OCI-LY3 (cell line): ENCODE measurements at regions not wholly inside any gene's neighbourhood (a gene's known extent, or its start where the extent isn't known, plus 50 kb on each side); places are given as distances from the start of the nearest gene placed in this dataset.
"Not testable (repeated sequence)": the region's sequence is repeated elsewhere in the genome, so short reads cannot be mapped to it uniquely, and the experiment has no call there.

Experiments used
- H2AFZ ChIP-seq: fragments of 200-600, 300-600 bp; shearing (Covaris generic); 2 replicates; pipeline ENCODE4 v1.6.0; 2014; ENCODE audit warnings: antibody characterized with exemption, low read depth, low read length
- H3K27ac ChIP-seq: fragments of 200-600, 300-600 bp; sonication (generic); 2 replicates; pipeline ENCODE4 v1.5.1; 2014; ENCODE audit warnings: mild to moderate bottlenecking, low read length, moderate library complexity, mixed read lengths
- H3K27me3 ChIP-seq: fragments of 200-600, 300-600 bp; sonication (generic); 2 replicates; pipeline ENCODE4 v1.6.1; 2014; ENCODE audit warnings: low read depth, low read length, mixed read lengths
- H3K36me3 ChIP-seq: fragments of 200-600, 300-600 bp; sonication (generic); replicated peaks from 2 replicates; pipeline ENCODE3; 2014; ENCODE audit warnings: low read depth, low read length, mixed read lengths
- H3K4me1 ChIP-seq: fragments of 300-600, 200-600 bp; sonication (generic); 2 replicates; pipeline ENCODE4 v1.6.1; 2014; ENCODE audit warnings: low read length, mixed read lengths
- H3K4me2 ChIP-seq: fragments of 200-600, 300-600 bp; sonication (generic); 2 replicates; pipeline ENCODE4 v1.6.1; 2014; ENCODE audit warnings: low read length, mixed read lengths
- H3K4me3 ChIP-seq: fragments of 300-600, 200-600 bp; sonication (generic); 2 replicates; pipeline ENCODE4 v1.5.1; 2014; ENCODE audit warnings: antibody characterized with exemption, mild to moderate bottlenecking, low read length, moderate library complexity
- H3K79me2 ChIP-seq: fragments of 300-600, 200-600 bp; shearing (Covaris generic); 2 replicates; pipeline ENCODE4 v1.6.1; 2014; ENCODE audit warnings: mild to moderate bottlenecking, low read length, mixed read lengths
- H3K9ac ChIP-seq: fragments of 300-600, 200-600 bp; shearing (Covaris generic); 2 replicates; pipeline ENCODE4 v1.6.0; 2014; ENCODE audit warnings: mild to moderate bottlenecking, low read length, moderate library complexity
- H3K9me3 ChIP-seq: fragments of 200-600, 300-600 bp; shearing (Covaris generic); 2 replicates; pipeline ENCODE4 v1.6.1; 2014; ENCODE audit warnings: low read length, mixed read lengths; ENCODE audit not compliant: insufficient read depth
- H4K20me1 ChIP-seq: fragments of 200-600, 300-600 bp; sonication (generic); 2 replicates; pipeline ENCODE4 v1.6.1; 2016; ENCODE audit warnings: low read length, mixed read lengths; ENCODE audit not compliant: insufficient read depth
- CTCF ChIP-seq: fragments of 200-600, 300-600 bp; sonication (generic); IDR thresholded peaks from 2 replicates; pipeline ENCODE4 v1.5.1; 2014; ENCODE audit warnings: antibody characterized with exemption, low read length, low read depth
- EZH2phosphoT487 ChIP-seq: fragments of 200-600 bp; shearing (Covaris generic); IDR thresholded peaks from 2 replicates; pipeline ENCODE4 v1.6.1; 2018; ENCODE audit warnings: antibody characterized with exemption, mixed run types, low read depth

- H3K27ac ChIP-seq: no peak overlapping the region
- no peak overlapping the region for H3K4me3 ChIP-seq
- no peak overlapping the region for H3K9ac ChIP-seq
- H3K4me2 ChIP-seq: no peak overlapping the region
- H3K79me2 ChIP-seq: no peaks in the 10 kb centered on the region
- no peak for TF ChIP-seq EZH2phosphoT487
- no peak for TF ChIP-seq CTCF
- no peak overlapping the region for H2AFZ ChIP-seq
- no peaks in the 10 kb centered on the region for H3K36me3 ChIP-seq
- H3K27me3 ChIP-seq: no peaks in the 10 kb centered on the region
- no peaks in the 10 kb centered on the region for H3K4me1 ChIP-seq
- H3K9me3 ChIP-seq: no peaks in the 10 kb centered on the region
- no peaks in the 10 kb centered on the region for H4K20me1 ChIP-seq
Measured at GRCh38 chr5:163321511-163321910, 115.9 kb upstream of the CCNG1 start.

GRCh38 chr5:163330723-163331668 is 106.4 kb upstream of the CCNG1 start:
- Histone ChIP-seq H3K9ac (no peak overlapping the region), H3K36me3 (no peaks in the 10 kb centered on the region), H3K27me3 (no peaks in the 10 kb centered on the region), H3K4me2 (no peak overlapping the region), H2AFZ (no peak overlapping the region), H4K20me1 (no peaks in the 10 kb centered on the region), H3K27ac (no peak overlapping the region), H3K4me3 (no peak overlapping the region), H3K4me1 (no peaks in the 10 kb centered on the region), H3K9me3 (no peaks in the 10 kb centered on the region), H3K79me2 (no peaks in the 10 kb centered on the region)
- TF ChIP-seq EZH2phosphoT487 (no peak), CTCF (no peak)

GRCh38 chr5:163336074-163336473 is 101.3 kb upstream of the CCNG1 start:
- not testable (repeated sequence) for H2AFZ ChIP-seq, H3K36me3 ChIP-seq, H3K4me2 ChIP-seq, H3K79me2 ChIP-seq, H3K27me3 ChIP-seq, H4K20me1 ChIP-seq, H3K27ac ChIP-seq, H3K4me1 ChIP-seq, H3K9ac ChIP-seq, H3K4me3 ChIP-seq, H3K9me3 ChIP-seq

GRCh38 chr5:163339148-163339547 is 98.2 kb upstream of the CCNG1 start:
- no peak overlapping the region for H2AFZ ChIP-seq
- no peaks in the 10 kb centered on the region for H3K4me1 ChIP-seq
- no peaks in the 10 kb centered on the region for H3K9me3 ChIP-seq
- no peak overlapping the region for H3K4me2 ChIP-seq
- no peak overlapping the region for H3K27ac ChIP-seq
- no peak overlapping the region for H3K4me3 ChIP-seq
- no peaks in the 10 kb centered on the region for H3K27me3 ChIP-seq
- no peak for TF ChIP-seq EZH2phosphoT487
- no peak overlapping the region for H3K9ac ChIP-seq
- H3K79me2 ChIP-seq: no peaks in the 10 kb centered on the region
- H4K20me1 ChIP-seq: no peaks in the 10 kb centered on the region
- H3K36me3 ChIP-seq: no peaks in the 10 kb centered on the region

- not testable (repeated sequence) for H3K9me3 ChIP-seq, H3K27me3 ChIP-seq, H3K36me3 ChIP-seq, H2AFZ ChIP-seq, H4K20me1 ChIP-seq, H3K79me2 ChIP-seq, H3K9ac ChIP-seq, H3K4me2 ChIP-seq, H3K27ac ChIP-seq, H3K4me3 ChIP-seq, H3K4me1 ChIP-seq
Measured at GRCh38 chr5:163340378-163340777, 97.0 kb upstream of the CCNG1 start.
